Fibroblast of the aortic adventitia (primary cell): ENCODE measurements at regions not wholly inside any gene's neighbourhood (a gene's known extent, or its start where the extent isn't known, plus 50 kb on each side); places are given as distances from the start of the nearest gene placed in this dataset.

ENCODE experiments used
- DNase-seq: peaks from one replicate; pipeline ENCODE4 v3.0.0-alpha.2; 2010; ENCODE audit warnings: low read depth
- H3K4me3 ChIP-seq: 2 replicates; pipeline ENCODE4 v1.5.1; 2011; ENCODE audit warnings: low read depth, mild to moderate bottlenecking, control low read depth, low read length, moderate library complexity
- TF ChIP-seq, protein P1 (sequence below): IDR thresholded peaks from 2 replicates; pipeline ENCODE4 v1.5.1; 2011; ENCODE audit warnings: mild to moderate bottlenecking, low read length, control low read depth, inconsistent platforms; ENCODE audit not compliant: insufficient read depth

DNA sequence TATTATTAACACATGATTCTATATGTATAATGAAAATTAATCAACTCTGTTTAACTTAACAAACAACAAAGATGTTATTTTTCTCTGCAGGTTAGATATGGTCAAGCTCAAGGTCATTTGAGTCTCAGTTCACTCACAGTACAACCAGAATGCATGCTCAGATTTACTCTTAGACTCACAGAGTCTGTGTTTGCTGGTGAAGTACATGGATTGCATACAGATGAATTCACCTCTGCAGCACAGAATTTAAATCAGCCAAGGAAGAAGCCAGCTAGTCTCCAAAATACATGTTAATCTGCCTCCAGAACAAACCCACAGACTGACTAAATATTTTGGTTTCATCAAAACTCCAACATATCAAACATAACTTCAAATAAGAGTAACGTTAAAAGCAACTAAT, 424.5 kb downstream of the RAD51AP2 start:
- no peak overlapping the region for H3K4me3 ChIP-seq
- TF ChIP-seq, protein P1, sequence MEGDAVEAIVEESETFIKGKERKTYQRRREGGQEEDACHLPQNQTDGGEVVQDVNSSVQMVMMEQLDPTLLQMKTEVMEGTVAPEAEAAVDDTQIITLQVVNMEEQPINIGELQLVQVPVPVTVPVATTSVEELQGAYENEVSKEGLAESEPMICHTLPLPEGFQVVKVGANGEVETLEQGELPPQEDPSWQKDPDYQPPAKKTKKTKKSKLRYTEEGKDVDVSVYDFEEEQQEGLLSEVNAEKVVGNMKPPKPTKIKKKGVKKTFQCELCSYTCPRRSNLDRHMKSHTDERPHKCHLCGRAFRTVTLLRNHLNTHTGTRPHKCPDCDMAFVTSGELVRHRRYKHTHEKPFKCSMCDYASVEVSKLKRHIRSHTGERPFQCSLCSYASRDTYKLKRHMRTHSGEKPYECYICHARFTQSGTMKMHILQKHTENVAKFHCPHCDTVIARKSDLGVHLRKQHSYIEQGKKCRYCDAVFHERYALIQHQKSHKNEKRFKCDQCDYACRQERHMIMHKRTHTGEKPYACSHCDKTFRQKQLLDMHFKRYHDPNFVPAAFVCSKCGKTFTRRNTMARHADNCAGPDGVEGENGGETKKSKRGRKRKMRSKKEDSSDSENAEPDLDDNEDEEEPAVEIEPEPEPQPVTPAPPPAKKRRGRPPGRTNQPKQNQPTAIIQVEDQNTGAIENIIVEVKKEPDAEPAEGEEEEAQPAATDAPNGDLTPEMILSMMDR: no peak
- DNase-seq: no peak

DNA sequence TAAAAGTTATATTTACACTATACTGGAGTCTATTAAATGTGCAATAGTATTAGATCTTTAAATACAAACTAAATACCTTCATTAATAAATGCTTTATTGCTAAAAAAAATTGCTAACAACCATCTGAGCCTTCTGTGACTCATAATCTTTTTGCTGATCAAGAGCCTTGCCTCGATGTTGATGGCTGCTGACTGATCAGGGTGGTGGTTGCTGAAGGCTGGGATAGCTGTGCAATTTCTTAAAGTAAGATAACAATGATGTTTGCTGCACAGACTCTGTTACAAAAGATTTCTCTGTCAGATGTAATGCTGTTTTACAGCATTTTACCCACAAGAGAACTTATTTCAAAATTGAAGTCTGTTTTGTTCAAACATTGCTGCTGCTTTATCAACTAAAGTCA, 421.4 kb upstream of the CYRIA start:
- DNase-seq: no peak
- TF ChIP-seq, protein P1: no peak
- no peak overlapping the region for H3K4me3 ChIP-seq

DNA sequence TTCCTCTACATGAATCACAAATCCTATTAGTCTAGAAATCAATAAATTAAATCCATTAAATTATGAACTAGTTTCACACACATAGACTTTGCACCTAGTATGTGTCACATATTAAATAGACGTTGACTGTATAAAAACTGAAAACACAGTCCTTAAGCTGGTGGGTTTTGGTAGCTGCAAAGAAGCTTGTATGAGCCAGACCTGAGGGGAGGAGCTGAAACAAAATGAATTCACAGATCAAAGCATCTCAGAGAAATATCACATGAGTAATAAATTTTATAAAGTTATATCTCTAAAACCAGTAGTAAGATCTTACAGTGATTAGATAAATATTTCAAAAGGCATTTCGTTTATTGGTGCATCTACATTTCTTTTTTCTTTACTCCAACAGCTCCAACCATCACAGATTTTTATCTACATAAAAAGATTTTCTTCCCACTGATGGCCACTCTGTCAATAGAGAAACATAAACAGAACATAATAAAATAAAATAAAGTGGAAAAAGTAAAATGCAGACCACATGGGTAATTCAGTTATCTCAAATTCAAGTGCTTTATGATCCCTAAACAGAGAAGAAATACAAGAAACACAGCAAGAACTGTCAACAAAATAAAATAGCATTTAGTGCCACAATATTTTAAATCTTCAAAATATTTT, 420.0 kb upstream of the CYRIA start:
- DNase-seq: no peak
- TF ChIP-seq, protein P1: no peak

DNA sequence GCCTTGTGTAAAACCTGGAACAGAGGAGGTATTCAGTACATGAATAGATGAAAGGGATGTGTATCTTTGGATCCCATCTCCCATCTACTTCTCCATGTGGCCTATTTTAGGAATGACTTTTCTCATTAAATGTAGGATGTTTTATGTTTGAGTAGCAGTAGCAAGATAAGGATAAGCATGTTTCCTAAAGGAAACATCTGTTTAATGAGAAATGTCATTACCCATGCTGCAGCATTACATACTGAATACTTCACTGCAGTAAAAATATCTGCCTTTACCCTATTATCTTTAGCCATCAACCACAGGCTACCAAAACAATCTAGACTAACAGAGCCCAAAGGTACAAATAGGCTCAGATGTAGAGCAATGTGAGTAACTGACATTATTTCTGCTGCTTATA, 419.2 kb upstream of the CYRIA start:
- no peak overlapping the region for H3K4me3 ChIP-seq
- TF ChIP-seq, protein P1: no peak
- DNase-seq: no peak

More for the DNA sequence above, 420.0 kb upstream of the CYRIA start:
- no peak overlapping the region for H3K4me3 ChIP-seq

DNA sequence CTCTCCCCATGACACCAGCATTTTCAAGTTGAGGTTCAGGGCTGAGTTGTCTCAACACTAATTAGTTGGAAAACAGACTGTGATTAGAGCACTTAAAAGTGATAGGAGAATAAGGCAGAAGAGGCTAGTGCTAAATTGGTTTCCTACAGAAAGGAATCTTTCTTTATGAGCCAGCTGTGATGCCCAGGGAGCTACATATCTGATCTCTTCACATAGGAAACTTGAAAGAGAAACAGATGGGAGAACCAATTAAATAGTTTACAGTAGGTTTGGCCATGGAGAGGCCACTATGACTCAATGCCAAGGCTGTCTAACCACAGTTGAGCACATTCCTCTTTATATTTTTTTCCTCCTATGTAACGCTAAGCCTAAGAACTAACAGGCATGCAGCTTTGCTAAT, 418.3 kb upstream of the CYRIA start:
- no peak overlapping the region for H3K4me3 ChIP-seq
- TF ChIP-seq, protein P1: no peak
- DNase-seq: no peak

DNA sequence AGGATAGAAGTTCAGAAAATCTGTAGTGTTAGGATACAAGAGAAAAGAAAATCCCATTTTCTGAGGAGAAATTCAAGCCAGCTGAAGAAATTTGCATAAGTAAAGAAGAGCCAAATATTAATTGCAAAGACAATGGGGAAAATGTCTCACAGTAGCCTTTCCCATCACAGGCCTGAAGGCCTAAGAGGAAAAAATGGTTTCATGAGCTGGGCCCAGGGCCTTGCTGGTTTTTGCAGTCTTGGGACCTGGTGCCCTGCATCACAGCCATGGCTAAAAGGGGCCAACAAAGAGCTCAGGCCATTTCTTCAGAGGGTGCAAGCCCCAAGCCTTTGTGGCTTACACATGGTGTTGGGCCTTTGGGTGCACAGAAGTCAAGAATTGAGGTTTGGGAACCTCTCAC, 413.6 kb upstream of the CYRIA start:
- no peak overlapping the region for H3K4me3 ChIP-seq
- TF ChIP-seq, protein P1: no peak
- DNase-seq: no peak

DNA sequence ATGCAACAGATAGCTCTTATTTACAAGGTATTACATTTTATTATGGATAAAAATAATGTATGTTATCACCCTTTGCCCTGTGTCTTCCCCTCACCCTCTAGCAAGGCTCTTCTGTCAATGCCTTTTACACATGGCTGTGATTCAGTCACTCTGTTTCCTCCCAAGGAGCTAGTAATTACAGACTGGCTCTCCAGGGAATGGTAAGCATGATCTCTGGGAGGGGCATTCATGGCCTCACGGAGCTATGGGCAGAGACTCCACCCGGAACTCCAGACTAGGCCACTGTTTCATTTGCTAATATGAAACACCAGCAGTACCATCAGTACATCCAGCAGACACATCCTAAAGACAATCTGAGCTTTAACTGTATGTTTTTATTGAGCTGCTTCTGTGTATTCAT, 410.9 kb upstream of the CYRIA start:
- no peak for DNase-seq
- TF ChIP-seq, protein P1: no peak
- H3K4me3 ChIP-seq: no peak overlapping the region
